ENCODE measurements at regions not wholly inside any gene's neighbourhood (a gene's known extent, or its start where the extent isn't known, plus 50 kb on each side); places are given as distances from the start of the nearest gene placed in this dataset.

GRCh38 chr15:77800305-77800704 is 167.6 kb upstream of the LINGO1 start:
- no peak for TF ChIP-seq CTCF (IDR thresholded peaks at IDR 0.05; ENCODE audit: control extremely low read depth in 1 of 3, insufficient read depth in 1 of 3, low read depth in 1 of 3, low read length in 3 of 3)
- TF ChIP-seq POLR2AphosphoS5 (IDR thresholded peaks at IDR 0.05; ENCODE audit: low read depth, low read length) = no peak
- no peak for TF ChIP-seq CEBPB (IDR thresholded peaks at IDR 0.05; ENCODE audit: low read depth, low read length)
- no peak for TF ChIP-seq TAF1 (IDR thresholded peaks at IDR 0.05; ENCODE audit: low read depth, low read length)
- TF ChIP-seq BCL11A (IDR thresholded peaks at IDR 0.05; ENCODE audit: low read depth in 2 of 2, low read length in 2 of 2) = no peak
- no peak for TF ChIP-seq POLR2A (IDR thresholded peaks at IDR 0.05; ENCODE audit: control extremely low read depth in 1 of 2, low read depth in 2 of 2, low read length in 2 of 2)
- TF ChIP-seq FOSL1 (IDR thresholded peaks at IDR 0.05; ENCODE audit: insufficient read depth, low read depth, low read length) = no peak
- no peak for TF ChIP-seq RAD21 (IDR thresholded peaks at IDR 0.05 in 1 of 2, conservative IDR thresholded peaks at IDR 0.05 in 1 of 2; ENCODE audit: low read depth in 2 of 2, low read length in 2 of 2)
- no peak for TF ChIP-seq USF2 (IDR thresholded peaks at IDR 0.05; ENCODE audit: low read length)
- no peak for TF ChIP-seq SP1 (IDR thresholded peaks at IDR 0.05; ENCODE audit: low read depth, low read length)
- no peak for TF ChIP-seq SP4 (IDR thresholded peaks at IDR 0.05; ENCODE audit: low read length)
- TF ChIP-seq EZH2 (IDR thresholded peaks at IDR 0.05; ENCODE audit: low read depth, low read length, severe bottlenecking) = no peak
- no peak for TF ChIP-seq EP300 (IDR thresholded peaks at IDR 0.05; ENCODE audit: borderline replicate concordance in 1 of 2, low read depth in 2 of 2, low read length in 2 of 2)
- no peak for TF ChIP-seq SP2 (IDR thresholded peaks at IDR 0.05; ENCODE audit: low read length)

Data from H1 (cell line).